ENCODE measurements at regions not wholly inside any gene's neighbourhood (a gene's known extent, or its start where the extent isn't known, plus 50 kb on each side); places are given as distances from the start of the nearest gene placed in this dataset.

GRCh38 chr3:110246796-110247376 lies 824.7 kb upstream of the NECTIN3 start:
- no peak for TF ChIP-seq POLR2AphosphoS5 (IDR thresholded peaks at IDR 0.05; ENCODE audit: low read depth)
- TF ChIP-seq CTCF (IDR thresholded peaks at IDR 0.05; ENCODE audit: insufficient read depth, low read length), result no peak
- no peak for TF ChIP-seq REST (IDR thresholded peaks at IDR 0.05; ENCODE audit: insufficient replicate concordance, low read depth)
